ENCODE measurements at regions not wholly inside any gene's neighbourhood (a gene's known extent, or its start where the extent isn't known, plus 50 kb on each side); places are given as distances from the start of the nearest gene placed in this dataset.

GRCh38 chr4:137032222-137032621 lies 500.1 kb downstream of the PCDH18 start (continued):
- TF ChIP-seq REST (IDR thresholded peaks at IDR 0.05) (no peak), FOSB (CRISPR knock-in tag; IDR thresholded peaks at IDR 0.05) (no peak), RFX5 (IDR thresholded peaks at IDR 0.05) (no peak), ESRRA (IDR thresholded peaks at IDR 0.05; ENCODE audit: borderline replicate concordance, low read length) (no peak), CEBPB (IDR thresholded peaks at IDR 0.05) (no peak)

- no peak for ATAC-seq
- no peaks in the 10 kb centered on the region for H3K4me1 ChIP-seq
- WGBS (ENCODE audit: missing lambda C conversion rate) = 29% methylated on average over 3 of the region's 3 CpGs
- POLR2A ChIA-PET = no interaction called here
- FAIRE-seq = no peak
- DNase-seq (ENCODE audit: low read depth in 1 of 2, low spot score in 1 of 2) = no peak
- no peak overlapping the region for H3K4me3 ChIP-seq
- H3K9me3 ChIP-seq = no peaks in the 10 kb centered on the region
- H3K27ac ChIP-seq = no peak overlapping the region
- no peak overlapping the region for H3K4me2 ChIP-seq
- CTCF ChIA-PET = no interaction called here
- no peak for TF ChIP-seq RAD21 (conservative IDR thresholded peaks at IDR 0.05 in 1 of 2, IDR thresholded peaks at IDR 0.05 in 1 of 2)
- no peak for TF ChIP-seq POLR2A (IDR thresholded peaks at IDR 0.05; ENCODE audit: low read length)
- no peak for TF ChIP-seq RCOR1 (IDR thresholded peaks at IDR 0.05; ENCODE audit: low read depth, low read length)
- no peak for TF ChIP-seq BCL3 (IDR thresholded peaks at IDR 0.05)
- TF ChIP-seq EHMT2 (IDR thresholded peaks at IDR 0.05; ENCODE audit: low read depth) = no peak
- TF ChIP-seq PHF8 (IDR thresholded peaks at IDR 0.05; ENCODE audit: borderline replicate concordance, low read depth) = no peak
- no peak for TF ChIP-seq RARB (CRISPR knock-in tag; IDR thresholded peaks at IDR 0.05)
- no peak for TF ChIP-seq HMGXB4 (CRISPR knock-in tag; IDR thresholded peaks at IDR 0.05; ENCODE audit: borderline replicate concordance)
- no peak for TF ChIP-seq ZC3H11A (IDR thresholded peaks at IDR 0.05)
- no peak for TF ChIP-seq USF2 (IDR thresholded peaks at IDR 0.05)
These were observed 503.3 kb downstream of the PCDH18 start for GRCh38 chr4:137029026-137029425.

- ChIA-PET CTCF (no interaction called here), POLR2A (no interaction called here)
- Histone ChIP-seq H3K27ac (no peak overlapping the region), H3K4me1 (no peaks in the 10 kb centered on the region), H3K9me3 (no peaks in the 10 kb centered on the region), H3K4me2 (no peak overlapping the region), H3K4me3 (no peak overlapping the region)
- no peak for DNase-seq (ENCODE audit: low read depth in 1 of 2, low spot score in 1 of 2)
- no peak for FAIRE-seq
- 41% methylated on average over 5 of the region's 5 CpGs for WGBS (ENCODE audit: missing lambda C conversion rate)
- no peak for ATAC-seq
- TF ChIP-seq GATA3 (IDR thresholded peaks at IDR 0.05; ENCODE audit: borderline replicate concordance) (no peak), NR3C1 (IDR thresholded peaks at IDR 0.05) (no peak), ELK1 (IDR thresholded peaks at IDR 0.05; ENCODE audit: low read depth, low read length) (no peak), REST (IDR thresholded peaks at IDR 0.05) (no peak), E2F6 (IDR thresholded peaks at IDR 0.05; ENCODE audit: borderline replicate concordance, low read depth) (no peak), FOSB (CRISPR knock-in tag; IDR thresholded peaks at IDR 0.05) (no peak)
These were observed 506.7 kb downstream of the PCDH18 start for GRCh38 chr4:137025484-137026059.

Measured in A549 (cell line).